Endodermal cell (in vitro differentiated cells): ENCODE measurements at regions not wholly inside any gene's neighbourhood (a gene's known extent, or its start where the extent isn't known, plus 50 kb on each side); places are given as distances from the start of the nearest gene placed in this dataset.

Experiments used
- DNase-seq: peaks from one replicate; pipeline ENCODE4 v3.0.0-alpha.2; 2017
- H3K27ac ChIP-seq: 2 replicates; pipeline ENCODE4 v1.5.1; 2013; ENCODE audit warnings: mild to moderate bottlenecking, low read depth, low read length, moderate library complexity
- H3K27me3 ChIP-seq: 2 replicates; pipeline ENCODE4 v1.6.1; 2013; ENCODE audit warnings: mild to moderate bottlenecking, low read length, moderate library complexity; ENCODE audit not compliant: insufficient read depth, control insufficient read depth, poor library complexity, severe bottlenecking
- H3K36me3 ChIP-seq: 2 replicates; pipeline ENCODE4 v1.7.0; 2013; ENCODE audit warnings: mild to moderate bottlenecking, low read length, moderate library complexity; ENCODE audit not compliant: control insufficient read depth, insufficient read depth
- H3K4me1 ChIP-seq: one replicate; pipeline ENCODE4 v1.7.0; 2013; ENCODE audit warnings: low read length; ENCODE audit not compliant: control insufficient read depth, insufficient read depth
- H3K4me3 ChIP-seq: 2 replicates; pipeline ENCODE4 v1.5.1; 2013; ENCODE audit warnings: mild to moderate bottlenecking, low read length, moderate library complexity
- H3K9ac ChIP-seq: 2 replicates; pipeline ENCODE4 v1.6.1; 2013; ENCODE audit warnings: mild to moderate bottlenecking, low read length, moderate library complexity; ENCODE audit not compliant: poor library complexity, severe bottlenecking; ENCODE audit errors: extremely low read depth
- H3K9me3 ChIP-seq: 2 replicates; pipeline ENCODE4 v1.6.1; 2013; ENCODE audit warnings: mild to moderate bottlenecking, low read length, moderate library complexity; ENCODE audit not compliant: control insufficient read depth
- H3K27ac Mint-ChIP-seq: 2 replicates; pipeline ENCODE4 v1.8.0; 2020; ENCODE audit warnings: mixed read lengths
- H3K27me3 Mint-ChIP-seq: 2 replicates; pipeline ENCODE4 v1.8.0; 2021; ENCODE audit warnings: mild to moderate bottlenecking, mixed read lengths; ENCODE audit not compliant: insufficient read depth
- H3K36me3 Mint-ChIP-seq: 2 replicates; pipeline ENCODE4 v1.8.0; 2020; ENCODE audit warnings: low read depth, mixed read lengths
- H3K4me1 Mint-ChIP-seq: 2 replicates; pipeline ENCODE4 v1.8.0; 2020; ENCODE audit warnings: mixed read lengths
- H3K4me3 Mint-ChIP-seq: 2 replicates; pipeline ENCODE4 v1.8.0; 2020; ENCODE audit warnings: mild to moderate bottlenecking, moderate library complexity, mixed read lengths
- H3K9me3 Mint-ChIP-seq: 2 replicates; pipeline ENCODE4 v1.8.0; 2020; ENCODE audit warnings: mild to moderate bottlenecking, mixed read lengths
- CTCF ChIP-seq: fragments of 200-600 bp; sonication (generic); conservative IDR thresholded peaks from 2 replicates; pipeline ENCODE4 v1.5.0; 2021; ENCODE audit warnings: antibody characterized with exemption, mild to moderate bottlenecking
- WGBS, 2 experiments: methylation state at CpG; one replicate each; pipeline versions ENCODE4 v1.1.5 to v1.1.7; 2013; ENCODE audit warnings: missing lambda C conversion rate in 2 of 2, mixed read lengths in 1 of 2; ENCODE audit not compliant: insufficient coverage in 1 of 2, insufficient read length in 1 of 2; 5-methylcytosine and 5-hydroxymethylcytosine counted together

- DNase-seq = no peak
- peaks cover 18% of the 10 kb centered on the region for H3K27me3 Mint-ChIP-seq
- Histone ChIP-seq H3K36me3 (no peaks in the 10 kb centered on the region), H3K9ac (no peak overlapping the region), H3K27ac (no peak overlapping the region), H3K27me3 (no peaks in the 10 kb centered on the region), H3K4me1 (no peaks in the 10 kb centered on the region), H3K4me3 (no peak overlapping the region), H3K9me3 (no peaks in the 10 kb centered on the region)
- WGBS, 2 experiments = 71 to 78% methylated on average over 2 of the region's 2 CpGs
- H3K4me1 Mint-ChIP-seq = no peaks in the 10 kb centered on the region
- H3K4me3 Mint-ChIP-seq = no peak overlapping the region
- H3K36me3 Mint-ChIP-seq = no peaks in the 10 kb centered on the region
- no peak for TF ChIP-seq CTCF
- no peaks in the 10 kb centered on the region for H3K9me3 Mint-ChIP-seq
- H3K27ac Mint-ChIP-seq = no peak overlapping the region
These were observed 247.1 kb downstream of the SYK start for GRCh38 chr9:91048749-91049148.

GRCh38 chr9:91053824-91054223 lies 252.2 kb downstream of the SYK start:
- H3K4me1 ChIP-seq = no peaks in the 10 kb centered on the region
- TF ChIP-seq CTCF = no peak
- H3K9me3 ChIP-seq = no peaks in the 10 kb centered on the region
- no peak for DNase-seq
- H3K9me3 Mint-ChIP-seq = no peaks in the 10 kb centered on the region
- H3K36me3 ChIP-seq = no peaks in the 10 kb centered on the region
- H3K27me3 Mint-ChIP-seq = peaks cover 9% of the 10 kb centered on the region
- H3K9ac ChIP-seq = no peak overlapping the region
- H3K4me3 ChIP-seq = no peak overlapping the region
- H3K27ac ChIP-seq = no peak overlapping the region
- no peak overlapping the region for H3K4me3 Mint-ChIP-seq
- no peaks in the 10 kb centered on the region for H3K36me3 Mint-ChIP-seq
- no peaks in the 10 kb centered on the region for H3K4me1 Mint-ChIP-seq
- no peak overlapping the region for H3K27ac Mint-ChIP-seq
- 100% methylated on average over 1 of the region's 2 CpGs; no CpG with 5 or more reads in 1 of the 2 experiments for WGBS, 2 experiments
- H3K27me3 ChIP-seq = no peaks in the 10 kb centered on the region

- H3K36me3 ChIP-seq = no peaks in the 10 kb centered on the region
- Mint-ChIP-seq H3K4me1 (peaks cover 6% of the 10 kb centered on the region), H3K4me3 (no peak overlapping the region), H3K9me3 (no peaks in the 10 kb centered on the region), H3K27me3 (peaks cover 9% of the 10 kb centered on the region), H3K27ac (no peak overlapping the region), H3K36me3 (no peaks in the 10 kb centered on the region)
- no peak for DNase-seq
- H3K9me3 ChIP-seq = no peaks in the 10 kb centered on the region
- H3K27me3 ChIP-seq = no peaks in the 10 kb centered on the region
- H3K4me3 ChIP-seq = no peak overlapping the region
- H3K9ac ChIP-seq = no peak overlapping the region
- TF ChIP-seq CTCF = no peak
- no peaks in the 10 kb centered on the region for H3K4me1 ChIP-seq
- 79 to 89% methylated on average over 2 of the region's 3 CpGs for WGBS, 2 experiments
- H3K27ac ChIP-seq = no peak overlapping the region
These were observed 254.2 kb downstream of the SYK start for GRCh38 chr9:91055845-91056244.
